GM12878 (cell line): ENCODE measurements at regions not wholly inside any gene's neighbourhood (a gene's known extent, or its start where the extent isn't known, plus 50 kb on each side); places are given as distances from the start of the nearest gene placed in this dataset.

Experiments used
- ATAC-seq: fragments of 200-7000 bp; cut with Tn5 transposase; 3 replicates; pipeline ENCODE4 v1.9.1; 2020; ENCODE audit warnings: mild to moderate bottlenecking, moderate library complexity
- BruUV-seq: library from RNA; stranded (reverse); fragments of 400-500 nt; replicated peaks from 2 replicates; lab custom pipeline; 2021; lab: Mats Ljungman, UMichigan
- CTCF ChIA-PET: fragments of 300-600 bp; sonication (Branson Sonifier 250); formaldehyde crosslinking; extraction: SDS; loops from one replicate; lab custom pipeline; 2021; ENCODE audit warnings: inconsistent platforms; lab: Yijun Ruan, JAX
- POLR2A ChIA-PET: fragments of 350-600 bp; formaldehyde crosslinking; extraction: SDS; loops from one replicate; lab custom pipeline; 2021; ENCODE audit warnings: inconsistent platforms; lab: Charles Lee
- RAD21 ChIA-PET: fragments of 300-600 bp; sonication (Branson Sonifier 250); formaldehyde crosslinking; loops from one replicate; lab custom pipeline; 2023; ENCODE audit warnings: antibody characterized with exemption; ENCODE audit not compliant: unreplicated experiment; lab: Charles Lee
- SMC1A ChIA-PET: fragments of 300-600 bp; sonication (Branson Sonifier 250); formaldehyde crosslinking; loops from one replicate; lab custom pipeline; 2023; ENCODE audit not compliant: unreplicated experiment, uncharacterized antibody; lab: Charles Lee
- DNase-seq: peaks from one replicate; pipeline ENCODE4 v3.0.0-alpha.2; 2011; ENCODE audit warnings: low read depth, low spot score
- FAIRE-seq: peaks from 3 replicates; lab custom pipeline; 2011; peaks lifted over from hg19 to GRCh38; lab: Jason Lieb, UNC
- H2AFZ ChIP-seq: 2 replicates; pipeline ENCODE4 v1.6.0; 2011; ENCODE audit warnings: low read depth, low read length, control low read depth; ENCODE audit not compliant: control insufficient read depth
- H3K27ac ChIP-seq: 2 replicates; pipeline ENCODE4 v1.5.1; 2011; ENCODE audit warnings: control low read depth; ENCODE audit not compliant: control insufficient read depth, insufficient read depth
- H3K27me3 ChIP-seq, 2 experiments: replicated peaks in 1 of 2; 2 replicates each; pipeline versions ENCODE4 v1.6.0 to v1.6.1; 2011; ENCODE audit warnings: low read length in 1 of 2; ENCODE audit not compliant: control insufficient read depth in 2 of 2, insufficient read depth in 2 of 2
- H3K36me3 ChIP-seq, 2 experiments: 2 replicates each; pipeline ENCODE4 v1.5.1; 2011; ENCODE audit warnings: low read length in 1 of 2; ENCODE audit not compliant: control insufficient read depth in 2 of 2, insufficient read depth in 2 of 2
- H3K4me1 ChIP-seq: 2 replicates; pipeline ENCODE4 v1.6.1; 2011; ENCODE audit warnings: mild to moderate bottlenecking, low read length, moderate library complexity, mixed read lengths; ENCODE audit not compliant: control insufficient read depth, insufficient read depth
- H3K4me2 ChIP-seq: 2 replicates; pipeline ENCODE4 v1.6.0; 2011; ENCODE audit warnings: control low read depth; ENCODE audit not compliant: control insufficient read depth, insufficient read depth
- H3K4me3 ChIP-seq: fragments of 200-600 bp; sonication (generic); 2 replicates; pipeline ENCODE4 v1.5.1; 2016
- H3K79me2 ChIP-seq: 2 replicates; pipeline ENCODE4 v1.6.0; 2011; ENCODE audit warnings: low read length; ENCODE audit not compliant: control insufficient read depth, insufficient read depth
- H3K9ac ChIP-seq: 2 replicates; pipeline ENCODE4 v1.8.0; 2011; ENCODE audit warnings: low read length, control low read depth, mixed read lengths; ENCODE audit not compliant: control insufficient read depth, insufficient read depth
- H3K9me3 ChIP-seq: replicated peaks from 3 replicates; pipeline ENCODE4 v1.5.1; 2011; ENCODE audit warnings: mild to moderate bottlenecking, low read length; ENCODE audit not compliant: control insufficient read depth, insufficient read depth
- H4K20me1 ChIP-seq: 2 replicates; pipeline ENCODE4 v1.6.0; 2011; ENCODE audit not compliant: control insufficient read depth, insufficient read depth
- CBX3 ChIP-seq: fragments of 200-600 bp; sonication (generic); IDR thresholded peaks from 2 replicates; pipeline ENCODE4 v1.6.1; 2016; ENCODE audit warnings: low read depth, borderline replicate concordance
- CHD1 ChIP-seq: IDR thresholded peaks from 2 replicates; pipeline ENCODE4 v1.6.1; 2012; ENCODE audit warnings: low read depth, low read length, improper control_type of control experiment
- EZH2 ChIP-seq: IDR thresholded peaks from 2 replicates; pipeline ENCODE4 v1.6.1; 2012; ENCODE audit warnings: low read depth, mild to moderate bottlenecking, control low read depth, inconsistent platforms, low read length, borderline replicate concordance; ENCODE audit not compliant: control insufficient read depth
- GATAD2B ChIP-seq: fragments of 450-650 bp; conservative IDR thresholded peaks from 2 replicates; pipeline ENCODE4 v1.6.1; 2017; ENCODE audit warnings: low read depth, mild to moderate bottlenecking, moderate library complexity
- MTA3 ChIP-seq: IDR thresholded peaks from 2 replicates; pipeline ENCODE4 v1.6.1; 2012; ENCODE audit warnings: low read length, inconsistent platforms, borderline replicate concordance
- POU2F2 ChIP-seq: IDR thresholded peaks from 3 replicates; pipeline ENCODE4 v1.6.1; 2011; ENCODE audit warnings: low read depth, mild to moderate bottlenecking, low read length, borderline replicate concordance
- STAT3 ChIP-seq: IDR thresholded peaks from 2 replicates; pipeline ENCODE4 v1.6.1; 2011; ENCODE audit warnings: low read depth, low read length, improper control_type of control experiment
- TCF12 ChIP-seq: IDR thresholded peaks from 2 replicates; pipeline ENCODE4 v1.6.1; 2011; ENCODE audit warnings: low read depth, mild to moderate bottlenecking, low read length
- ZNF384 ChIP-seq: IDR thresholded peaks from 2 replicates; pipeline ENCODE4 v1.6.1; 2012; ENCODE audit warnings: low read depth, mild to moderate bottlenecking, low read length, improper control_type of control experiment, borderline replicate concordance
- WGBS: methylation state at CpG from one replicate; pipeline ENCODE4 v1.1.6; 2016; ENCODE audit warnings: low lambda C conversion rate; ENCODE audit not compliant: insufficient replicate concordance, insufficient coverage; ENCODE audit errors: missing lambda C conversion rate; 5-methylcytosine and 5-hydroxymethylcytosine counted together
- in situ Hi-C: fragments of 300-500 bp; cut with MboI; formaldehyde crosslinking; loops from 9 replicates; pipeline ENCODE4 v1.14.3; 2018; ENCODE audit warnings: mixed read lengths
- intact Hi-C: fragments of 100-400 bp; cut with micrococcal nuclease; formaldehyde crosslinking; loops from one replicate; pipeline ENCODE4 v1.14.2; 2022; ENCODE audit not compliant: unreplicated experiment
- TF ChIP-seq, protein P1 (sequence below): IDR thresholded peaks from 2 replicates; pipeline ENCODE4 v1.6.1; 2012; ENCODE audit warnings: low read depth, low read length, improper control_type of control experiment
- TF ChIP-seq, protein P2 (sequence below): fragments of 150-350 bp; IDR thresholded peaks from 2 replicates; pipeline ENCODE4 v1.6.1; 2016; ENCODE audit warnings: low read depth, low read length
- TF ChIP-seq, protein P3 (sequence below): fragments of 450-650 bp; IDR thresholded peaks from 2 replicates; pipeline ENCODE4 v1.6.1; 2017; ENCODE audit warnings: low read depth, mild to moderate bottlenecking, moderate library complexity
- TF ChIP-seq, protein P4 (sequence below): fragments of 450-650 bp; IDR thresholded peaks from 2 replicates; pipeline ENCODE4 v1.6.1; 2017; ENCODE audit warnings: mild to moderate bottlenecking

DNA sequence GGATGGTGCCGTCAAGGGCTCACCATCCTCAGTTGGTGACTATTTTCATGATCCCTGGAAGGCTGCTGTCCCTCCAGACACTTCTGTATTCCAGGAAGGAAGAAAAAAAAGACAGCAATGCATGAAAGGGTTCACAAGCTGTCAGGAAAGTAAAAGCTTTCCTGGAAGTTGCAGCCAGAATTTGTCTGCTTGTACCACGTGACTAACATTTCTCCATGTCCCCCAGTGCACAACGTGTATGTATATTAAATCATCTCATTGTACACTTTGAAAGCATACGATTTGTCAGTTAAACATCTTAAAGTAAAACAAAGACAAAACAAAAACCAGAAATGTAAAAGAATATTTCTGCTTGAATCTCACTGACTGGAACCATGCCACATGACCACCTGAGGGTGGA lies 127.4 kb upstream of the CLNK start:
- H3K4me2 ChIP-seq, result no peak overlapping the region
- H3K79me2 ChIP-seq, result no peaks in the 10 kb centered on the region
- H3K9me3 ChIP-seq, result peaks cover 5% of the 10 kb centered on the region
- POLR2A ChIA-PET, result interaction anchor here (0.6 kb wide), 1 partner anchor 27 kb away, joined by 3 read pairs; no protein-coding TSS in a partner anchor
- in situ Hi-C loops (no loop called here), intact Hi-C loops (loop anchor here (2.0 kb wide), 1 partner anchor 81 kb away; no protein-coding TSS in a partner anchor)
- H2AFZ ChIP-seq, result no peak overlapping the region
- no peaks in the 10 kb centered on the region for H3K36me3 ChIP-seq
- TF ChIP-seq CBX3 (no peak), ZNF384 (no peak), STAT3 (no peak), POU2F2 (no peak), MTA3 (no peak), GATAD2B (no peak), CHD1 (no peak), EZH2 (no peak), TCF12 (no peak)
- TF ChIP-seq, protein P1, sequence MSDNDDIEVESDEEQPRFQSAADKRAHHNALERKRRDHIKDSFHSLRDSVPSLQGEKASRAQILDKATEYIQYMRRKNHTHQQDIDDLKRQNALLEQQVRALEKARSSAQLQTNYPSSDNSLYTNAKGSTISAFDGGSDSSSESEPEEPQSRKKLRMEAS, result no peak
- TF ChIP-seq, protein P2, sequence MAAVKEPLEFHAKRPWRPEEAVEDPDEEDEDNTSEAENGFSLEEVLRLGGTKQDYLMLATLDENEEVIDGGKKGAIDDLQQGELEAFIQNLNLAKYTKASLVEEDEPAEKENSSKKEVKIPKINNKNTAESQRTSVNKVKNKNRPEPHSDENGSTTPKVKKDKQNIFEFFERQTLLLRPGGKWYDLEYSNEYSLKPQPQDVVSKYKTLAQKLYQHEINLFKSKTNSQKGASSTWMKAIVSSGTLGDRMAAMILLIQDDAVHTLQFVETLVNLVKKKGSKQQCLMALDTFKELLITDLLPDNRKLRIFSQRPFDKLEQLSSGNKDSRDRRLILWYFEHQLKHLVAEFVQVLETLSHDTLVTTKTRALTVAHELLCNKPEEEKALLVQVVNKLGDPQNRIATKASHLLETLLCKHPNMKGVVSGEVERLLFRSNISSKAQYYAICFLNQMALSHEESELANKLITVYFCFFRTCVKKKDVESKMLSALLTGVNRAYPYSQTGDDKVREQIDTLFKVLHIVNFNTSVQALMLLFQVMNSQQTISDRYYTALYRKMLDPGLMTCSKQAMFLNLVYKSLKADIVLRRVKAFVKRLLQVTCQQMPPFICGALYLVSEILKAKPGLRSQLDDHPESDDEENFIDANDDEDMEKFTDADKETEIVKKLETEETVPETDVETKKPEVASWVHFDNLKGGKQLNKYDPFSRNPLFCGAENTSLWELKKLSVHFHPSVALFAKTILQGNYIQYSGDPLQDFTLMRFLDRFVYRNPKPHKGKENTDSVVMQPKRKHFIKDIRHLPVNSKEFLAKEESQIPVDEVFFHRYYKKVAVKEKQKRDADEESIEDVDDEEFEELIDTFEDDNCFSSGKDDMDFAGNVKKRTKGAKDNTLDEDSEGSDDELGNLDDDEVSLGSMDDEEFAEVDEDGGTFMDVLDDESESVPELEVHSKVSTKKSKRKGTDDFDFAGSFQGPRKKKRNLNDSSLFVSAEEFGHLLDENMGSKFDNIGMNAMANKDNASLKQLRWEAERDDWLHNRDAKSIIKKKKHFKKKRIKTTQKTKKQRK, result no peak
- TF ChIP-seq, protein P3, sequence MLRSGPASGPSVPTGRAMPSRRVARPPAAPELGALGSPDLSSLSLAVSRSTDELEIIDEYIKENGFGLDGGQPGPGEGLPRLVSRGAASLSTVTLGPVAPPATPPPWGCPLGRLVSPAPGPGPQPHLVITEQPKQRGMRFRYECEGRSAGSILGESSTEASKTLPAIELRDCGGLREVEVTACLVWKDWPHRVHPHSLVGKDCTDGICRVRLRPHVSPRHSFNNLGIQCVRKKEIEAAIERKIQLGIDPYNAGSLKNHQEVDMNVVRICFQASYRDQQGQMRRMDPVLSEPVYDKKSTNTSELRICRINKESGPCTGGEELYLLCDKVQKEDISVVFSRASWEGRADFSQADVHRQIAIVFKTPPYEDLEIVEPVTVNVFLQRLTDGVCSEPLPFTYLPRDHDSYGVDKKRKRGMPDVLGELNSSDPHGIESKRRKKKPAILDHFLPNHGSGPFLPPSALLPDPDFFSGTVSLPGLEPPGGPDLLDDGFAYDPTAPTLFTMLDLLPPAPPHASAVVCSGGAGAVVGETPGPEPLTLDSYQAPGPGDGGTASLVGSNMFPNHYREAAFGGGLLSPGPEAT, result no peak
- TF ChIP-seq, protein P4, sequence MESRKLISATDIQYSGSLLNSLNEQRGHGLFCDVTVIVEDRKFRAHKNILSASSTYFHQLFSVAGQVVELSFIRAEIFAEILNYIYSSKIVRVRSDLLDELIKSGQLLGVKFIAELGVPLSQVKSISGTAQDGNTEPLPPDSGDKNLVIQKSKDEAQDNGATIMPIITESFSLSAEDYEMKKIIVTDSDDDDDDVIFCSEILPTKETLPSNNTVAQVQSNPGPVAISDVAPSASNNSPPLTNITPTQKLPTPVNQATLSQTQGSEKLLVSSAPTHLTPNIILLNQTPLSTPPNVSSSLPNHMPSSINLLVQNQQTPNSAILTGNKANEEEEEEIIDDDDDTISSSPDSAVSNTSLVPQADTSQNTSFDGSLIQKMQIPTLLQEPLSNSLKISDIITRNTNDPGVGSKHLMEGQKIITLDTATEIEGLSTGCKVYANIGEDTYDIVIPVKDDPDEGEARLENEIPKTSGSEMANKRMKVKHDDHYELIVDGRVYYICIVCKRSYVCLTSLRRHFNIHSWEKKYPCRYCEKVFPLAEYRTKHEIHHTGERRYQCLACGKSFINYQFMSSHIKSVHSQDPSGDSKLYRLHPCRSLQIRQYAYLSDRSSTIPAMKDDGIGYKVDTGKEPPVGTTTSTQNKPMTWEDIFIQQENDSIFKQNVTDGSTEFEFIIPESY, result no peak
- SMC1A ChIA-PET, result interaction anchor here (1.5 kb wide), 1 partner anchor 12 kb away, joined by 4 read pairs; no protein-coding TSS in a partner anchor
- H3K27me3 ChIP-seq, result no peaks in the 10 kb centered on the region
- no peak for FAIRE-seq
- no peak overlapping the region for H3K9ac ChIP-seq
- DNase-seq, result no peak
- no peak overlapping the region for H3K27ac ChIP-seq
- H3K4me1 ChIP-seq, result no peaks in the 10 kb centered on the region
- BruUV-seq, result no TSS peak
- no peak overlapping the region for H3K4me3 ChIP-seq
- WGBS, result 78% methylated on average over 4 of the region's 4 CpGs
- CTCF ChIA-PET, result interaction anchor here (1.0 to 1.5 kb wide), 2 partner anchors 9 to 20 kb away, joined by 3 to 4 read pairs; no protein-coding TSS in a partner anchor
- RAD21 ChIA-PET, result no interaction called here
- no peak for ATAC-seq
- no peaks in the 10 kb centered on the region for H4K20me1 ChIP-seq
